ENCODE measurements at regions not wholly inside any gene's neighbourhood (a gene's known extent, or its start where the extent isn't known, plus 50 kb on each side); places are given as distances from the start of the nearest gene placed in this dataset.

GRCh38 chr4:30882443-30882842, 162.3 kb downstream of the PCDH7 start:
- H3K4me3 ChIP-seq (ENCODE audit: low read length), result no peak overlapping the region
- H3K79me2 ChIP-seq (ENCODE audit: low read length), result no peaks in the 10 kb centered on the region
- intact Hi-C loops (cut with micrococcal nuclease), result no loop called here
- no peaks in the 10 kb centered on the region for H3F3A ChIP-seq (ENCODE audit: low read length, unreplicated experiment)
- no peak overlapping the region for H3K9ac ChIP-seq (ENCODE audit: low read length)
- no peaks in the 10 kb centered on the region for H4K20me1 ChIP-seq (ENCODE audit: low read length)
- no peaks in the 10 kb centered on the region for H3K9me3 ChIP-seq (ENCODE audit: low read length)
- DNase-seq (no peak), ATAC-seq (no peak)
- no TSS peak for BruUV-seq (replicated peaks)
- H3K36me3 ChIP-seq (ENCODE audit: low read depth, low read length), result no peaks in the 10 kb centered on the region
- no peaks in the 10 kb centered on the region for H3K27me3 ChIP-seq (ENCODE audit: low read length)
- TF ChIP-seq EZH2 (IDR thresholded peaks at IDR 0.05; ENCODE audit: low read length, unreplicated experiment), result no peak
- no peak for TF ChIP-seq EZH2phosphoT487 (IDR thresholded peaks at IDR 0.05; ENCODE audit: borderline replicate concordance, low read length)
- no peak for TF ChIP-seq CTCF (conservative IDR thresholded peaks at IDR 0.05; ENCODE audit: low read depth, low read length)
- no peaks in the 10 kb centered on the region for H3K9me2 ChIP-seq (replicated peaks; ENCODE audit: low read length)
- ChIA-PET POLR2A (ENCODE audit: unreplicated experiment) (no interaction called here), CTCF (no interaction called here)
- H2AFZ ChIP-seq (ENCODE audit: low read length), result no peak overlapping the region
- no peak overlapping the region for H3K27ac ChIP-seq (ENCODE audit: low read length)
- H3K4me1 ChIP-seq (ENCODE audit: insufficient read depth, low read length), result no peaks in the 10 kb centered on the region
- H3K4me2 ChIP-seq (ENCODE audit: low read length), result no peak overlapping the region

GRCh38 chr4:30882995-30883675, 163.0 kb downstream of the PCDH7 start:
- H3K36me3 ChIP-seq (ENCODE audit: low read depth, low read length), result no peaks in the 10 kb centered on the region
- no peaks in the 10 kb centered on the region for H3K9me2 ChIP-seq (replicated peaks; ENCODE audit: low read length)
- intact Hi-C loops (cut with micrococcal nuclease), result no loop called here
- CTCF ChIA-PET, result no interaction called here
- H4K20me1 ChIP-seq (ENCODE audit: low read length), result no peaks in the 10 kb centered on the region
- no peaks in the 10 kb centered on the region for H3F3A ChIP-seq (ENCODE audit: low read length, unreplicated experiment)
- H3K4me1 ChIP-seq (ENCODE audit: insufficient read depth, low read length), result no peaks in the 10 kb centered on the region
- TF ChIP-seq CTCF (conservative IDR thresholded peaks at IDR 0.05; ENCODE audit: low read depth, low read length), result no peak
- no peak for TF ChIP-seq EZH2phosphoT487 (IDR thresholded peaks at IDR 0.05; ENCODE audit: borderline replicate concordance, low read length)
- TF ChIP-seq EZH2 (IDR thresholded peaks at IDR 0.05; ENCODE audit: low read length, unreplicated experiment), result no peak
- H2AFZ ChIP-seq (ENCODE audit: low read length), result no peak overlapping the region
- no TSS peak for BruUV-seq (replicated peaks)
- no peaks in the 10 kb centered on the region for H3K79me2 ChIP-seq (ENCODE audit: low read length)
- no peak for DNase-seq
- H3K9ac ChIP-seq (ENCODE audit: low read length), result no peak overlapping the region
- POLR2A ChIA-PET (ENCODE audit: unreplicated experiment), result no interaction called here
- H3K4me3 ChIP-seq (ENCODE audit: low read length), result no peak overlapping the region
- no peak overlapping the region for H3K27ac ChIP-seq (ENCODE audit: low read length)
- no peaks in the 10 kb centered on the region for H3K27me3 ChIP-seq (ENCODE audit: low read length)
- no peaks in the 10 kb centered on the region for H3K9me3 ChIP-seq (ENCODE audit: low read length)
- no peak overlapping the region for H3K4me2 ChIP-seq (ENCODE audit: low read length)
- ATAC-seq, result no peak
